Ishikawa (cell line): ENCODE measurements at regions not wholly inside any gene's neighbourhood (a gene's known extent, or its start where the extent isn't known, plus 50 kb on each side); places are given as distances from the start of the nearest gene placed in this dataset.

Experiments used
- CREB1 ChIP-seq: IDR thresholded peaks from 2 replicates; pipeline ENCODE4 v1.6.1; 2012; ENCODE audit warnings: low read depth
- EGR1 ChIP-seq: IDR thresholded peaks from 2 replicates; pipeline ENCODE4 v1.6.1; 2012
- NFIC ChIP-seq: IDR thresholded peaks from 2 replicates; pipeline ENCODE4 v1.6.1; 2012
- RAD21 ChIP-seq: IDR thresholded peaks from 2 replicates; pipeline ENCODE4 v1.6.1; 2012; ENCODE audit warnings: low read depth
- TF ChIP-seq, protein P1 (sequence below): IDR thresholded peaks from 2 replicates; pipeline ENCODE4 v1.6.1; 2012; ENCODE audit warnings: low read depth, mild to moderate bottlenecking

DNA sequence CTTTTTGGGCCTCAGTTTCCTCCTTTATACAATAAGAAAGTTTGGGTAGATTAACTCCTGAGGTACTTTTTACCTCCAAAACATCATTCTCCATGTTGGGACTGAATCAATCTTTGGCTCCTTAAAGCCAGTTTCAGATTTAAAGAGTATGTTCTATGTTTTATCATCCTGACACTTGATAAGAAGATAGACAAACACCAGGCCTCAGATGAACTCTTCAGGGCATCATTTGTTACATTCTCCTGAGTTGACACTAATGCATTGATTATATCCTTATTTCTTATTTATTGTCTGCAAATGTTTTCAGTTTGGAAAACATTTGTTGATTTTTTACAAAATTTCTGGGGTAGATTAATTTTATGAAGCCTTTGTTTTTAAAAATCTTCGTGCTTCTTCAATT lies 102.7 kb upstream of the CCSER1 start:
- TF ChIP-seq RAD21: no peak
- TF ChIP-seq NFIC: no peak
- no peak for TF ChIP-seq EGR1
- TF ChIP-seq, protein P1, sequence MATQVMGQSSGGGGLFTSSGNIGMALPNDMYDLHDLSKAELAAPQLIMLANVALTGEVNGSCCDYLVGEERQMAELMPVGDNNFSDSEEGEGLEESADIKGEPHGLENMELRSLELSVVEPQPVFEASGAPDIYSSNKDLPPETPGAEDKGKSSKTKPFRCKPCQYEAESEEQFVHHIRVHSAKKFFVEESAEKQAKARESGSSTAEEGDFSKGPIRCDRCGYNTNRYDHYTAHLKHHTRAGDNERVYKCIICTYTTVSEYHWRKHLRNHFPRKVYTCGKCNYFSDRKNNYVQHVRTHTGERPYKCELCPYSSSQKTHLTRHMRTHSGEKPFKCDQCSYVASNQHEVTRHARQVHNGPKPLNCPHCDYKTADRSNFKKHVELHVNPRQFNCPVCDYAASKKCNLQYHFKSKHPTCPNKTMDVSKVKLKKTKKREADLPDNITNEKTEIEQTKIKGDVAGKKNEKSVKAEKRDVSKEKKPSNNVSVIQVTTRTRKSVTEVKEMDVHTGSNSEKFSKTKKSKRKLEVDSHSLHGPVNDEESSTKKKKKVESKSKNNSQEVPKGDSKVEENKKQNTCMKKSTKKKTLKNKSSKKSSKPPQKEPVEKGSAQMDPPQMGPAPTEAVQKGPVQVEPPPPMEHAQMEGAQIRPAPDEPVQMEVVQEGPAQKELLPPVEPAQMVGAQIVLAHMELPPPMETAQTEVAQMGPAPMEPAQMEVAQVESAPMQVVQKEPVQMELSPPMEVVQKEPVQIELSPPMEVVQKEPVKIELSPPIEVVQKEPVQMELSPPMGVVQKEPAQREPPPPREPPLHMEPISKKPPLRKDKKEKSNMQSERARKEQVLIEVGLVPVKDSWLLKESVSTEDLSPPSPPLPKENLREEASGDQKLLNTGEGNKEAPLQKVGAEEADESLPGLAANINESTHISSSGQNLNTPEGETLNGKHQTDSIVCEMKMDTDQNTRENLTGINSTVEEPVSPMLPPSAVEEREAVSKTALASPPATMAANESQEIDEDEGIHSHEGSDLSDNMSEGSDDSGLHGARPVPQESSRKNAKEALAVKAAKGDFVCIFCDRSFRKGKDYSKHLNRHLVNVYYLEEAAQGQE: no peak
- TF ChIP-seq CREB1: no peak
